AG09319 (cell line): ENCODE measurements at regions not wholly inside any gene's neighbourhood (a gene's known extent, or its start where the extent isn't known, plus 50 kb on each side); places are given as distances from the start of the nearest gene placed in this dataset.

ENCODE experiments used
- DNase-seq: peaks from one replicate; pipeline ENCODE4 v3.0.0-alpha.2; 2010; ENCODE audit warnings: low read depth; ENCODE audit errors: extremely low read depth
- CTCF ChIP-seq: IDR thresholded peaks from 2 replicates; pipeline ENCODE4 v1.5.1; 2011; ENCODE audit warnings: low read depth, mild to moderate bottlenecking, inconsistent platforms, low read length, moderate library complexity

DNA sequence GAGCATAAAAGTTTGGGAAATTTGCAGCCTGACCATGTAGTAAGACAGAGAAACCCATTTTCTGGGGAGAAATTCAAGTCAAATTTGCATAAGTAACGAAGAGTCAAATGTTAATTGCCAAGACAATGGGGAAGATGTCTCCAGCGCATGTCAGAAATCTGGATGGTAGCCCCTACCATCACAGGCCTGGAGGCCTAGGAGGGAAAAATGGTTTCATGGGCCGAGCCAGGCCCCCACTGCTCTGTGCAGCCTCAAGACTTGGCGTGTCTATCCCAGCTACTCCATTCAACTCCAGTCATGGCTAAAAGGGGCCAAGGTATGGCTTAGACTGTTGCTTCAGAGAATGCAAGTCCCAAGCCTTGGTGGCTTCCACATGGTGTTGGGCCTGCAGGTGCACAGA, 269.8 kb downstream of the RFC3 start:
- no peak for TF ChIP-seq CTCF
- DNase-seq, result no peak

DNA sequence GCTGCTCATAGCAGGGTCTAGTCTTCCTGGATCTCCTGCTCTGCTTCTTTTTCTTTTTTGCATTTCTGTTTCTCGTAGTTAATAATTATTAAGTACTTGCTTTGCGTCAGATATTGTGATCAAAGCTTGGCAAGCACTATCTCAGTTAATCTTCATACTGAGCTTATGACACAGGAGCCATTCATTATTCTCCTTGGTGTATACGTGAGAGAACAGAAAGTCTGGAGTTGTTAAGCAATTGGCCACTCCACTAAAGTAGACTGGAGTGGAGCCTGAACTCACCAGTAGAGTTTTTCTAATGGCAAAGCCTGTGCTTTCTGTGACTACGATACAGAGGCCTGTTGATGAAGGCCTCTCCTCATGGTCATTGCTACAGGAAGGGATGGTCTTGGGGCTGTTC, 285.9 kb downstream of the RFC3 start:
- TF ChIP-seq CTCF, result no peak
- DNase-seq, result no peak

DNA sequence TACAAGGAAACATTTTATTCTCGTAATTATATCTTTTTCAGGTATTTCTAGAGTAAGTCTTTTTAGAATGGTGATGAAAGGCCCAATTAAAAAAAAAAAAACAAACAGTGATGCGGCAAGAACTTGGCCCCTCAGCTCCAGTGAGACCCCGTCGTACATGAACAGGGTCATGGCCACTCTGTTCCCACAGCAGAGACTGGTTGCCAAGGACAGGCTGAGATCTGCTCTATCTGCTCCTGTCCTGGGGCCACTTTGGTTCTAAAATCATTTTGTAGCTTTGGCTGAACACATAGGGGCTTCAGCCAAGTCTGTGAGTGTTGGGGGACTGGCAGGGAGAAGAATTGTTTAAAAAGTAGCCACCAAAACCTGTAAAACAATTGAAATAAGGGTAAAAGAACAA, 286.9 kb downstream of the RFC3 start:
- no peak for TF ChIP-seq CTCF
- DNase-seq, result no peak

GRCh38 chr13:34107806-34108205, 289.9 kb downstream of the RFC3 start:
- no peak for TF ChIP-seq CTCF
- no peak for DNase-seq

DNA sequence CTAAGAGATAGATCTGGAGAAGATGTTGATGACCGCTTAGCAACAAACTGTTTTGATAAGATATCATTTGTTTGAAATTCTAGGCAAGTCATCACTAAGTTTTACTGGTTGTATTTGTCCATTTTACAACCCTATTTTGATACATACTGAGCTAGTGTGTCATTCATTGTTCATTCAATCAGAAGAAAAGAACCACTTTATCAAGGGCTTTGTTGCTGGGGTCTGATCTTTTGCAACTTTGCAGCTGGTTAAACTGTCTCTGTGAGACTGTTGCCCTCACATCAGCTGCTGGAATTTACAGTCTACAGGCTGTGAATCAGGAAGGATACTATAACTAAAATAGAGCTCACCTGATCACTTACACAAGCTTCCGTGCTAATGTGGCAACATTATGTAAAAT, 290.5 kb downstream of the RFC3 start:
- no peak for TF ChIP-seq CTCF
- no peak for DNase-seq

DNA sequence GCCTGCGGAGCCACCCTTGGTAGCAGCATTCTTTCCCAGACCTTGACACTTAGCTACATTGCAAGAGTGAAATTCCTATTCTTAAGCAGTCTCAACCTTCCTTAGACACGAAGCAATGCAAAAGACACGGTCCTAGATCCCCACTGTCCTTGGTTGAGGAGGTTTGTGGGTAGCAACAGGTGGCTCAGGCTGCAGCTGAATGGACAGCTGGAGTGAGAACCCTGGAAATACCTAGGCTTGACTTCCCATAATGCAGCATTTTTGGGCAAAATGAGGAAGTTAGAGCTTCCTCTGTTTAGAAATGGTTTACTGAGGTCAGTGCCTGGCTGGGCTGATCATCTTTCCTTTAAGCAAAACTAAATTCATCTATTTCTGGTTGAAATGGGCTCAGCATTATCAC, 296.6 kb downstream of the RFC3 start:
- no peak for DNase-seq

DNA sequence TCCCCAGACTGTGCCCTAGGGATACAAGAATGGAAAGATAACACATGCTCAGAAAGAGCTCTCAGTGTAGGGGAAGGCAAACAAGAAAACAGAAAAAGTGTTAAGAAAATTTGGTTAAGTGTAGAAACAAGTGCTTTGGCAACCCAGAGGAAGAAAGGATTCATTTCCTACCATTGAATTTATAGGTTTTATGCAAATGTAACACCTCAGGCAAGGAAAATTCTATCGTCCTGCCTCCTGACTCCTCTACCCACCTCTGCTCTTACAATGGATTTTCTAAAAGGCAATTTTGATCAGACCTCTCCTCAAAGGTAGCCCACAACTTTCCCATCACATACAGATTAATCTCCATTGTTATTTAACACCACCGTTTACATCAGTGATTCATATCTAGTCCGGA, 298.7 kb downstream of the RFC3 start:
- DNase-seq, result no peak
- no peak for TF ChIP-seq CTCF

More for the DNA sequence above, 296.6 kb downstream of the RFC3 start:
- TF ChIP-seq CTCF, result no peak
